Adrenal gland (tissue), 9 donors: ENCODE measurements at regions not wholly inside any gene's neighbourhood (a gene's known extent, or its start where the extent isn't known, plus 50 kb on each side); places are given as distances from the start of the nearest gene placed in this dataset.

ENCODE experiments used
- DNase-seq, 7 donors: peaks; one replicate each; pipeline ENCODE4 v3.0.0-alpha.2; 2019 to 2020
- H3K27ac ChIP-seq, 5 donors: fragments of 200-600 bp; sonication (generic) in 4 of 5; 1 replicate in 3 of 5; 2 replicates in 2 of 5; pipeline versions ENCODE4 v1.5.1 to v1.8.0; 2016 to 2020; ENCODE audit warnings: mild to moderate bottlenecking in 1 of 5
- H3K27me3 ChIP-seq: fragments of 200-600 bp; 2 replicates; pipeline ENCODE4 v1.8.0; 2021
- H3K36me3 ChIP-seq, 2 donors: fragments of 200-600 bp; replicated peaks in 1 of 2; 1 replicate in 1 of 2; 2 replicates in 1 of 2; pipeline versions ENCODE4 v1.5.1 to v1.8.0; 2018 to 2022
- H3K4me1 ChIP-seq, 2 donors: fragments of 200-600 bp; replicated peaks in 1 of 2; 1 replicate in 1 of 2; 2 replicates in 1 of 2; pipeline versions ENCODE4 v1.5.1 to v1.8.0; 2018 to 2021
- H3K4me3 ChIP-seq, 4 donors: fragments of 200-600 bp; sonication (generic) in 3 of 4; one replicate each; pipeline ENCODE4 v1.5.1; 2016 to 2018
- H3K9me3 ChIP-seq, 3 donors: fragments of 200-600 bp; sonication (generic) in 1 of 3; replicated peaks in 1 of 3; 1 replicate in 2 of 3; 2 replicates in 1 of 3; pipeline versions ENCODE4 v1.5.1 to v1.8.0; 2016 to 2021
- CTCF ChIP-seq, 6 experiments: fragments of 450-650 bp in 4 of 6; fragments of 200-600 bp in 2 of 6; sonication (generic) in 1 of 6; IDR thresholded peaks; 1 replicate in 5 of 6; 2 replicates in 1 of 6; pipeline versions ENCODE4 v1.5.1 to v1.8.0; 2016 to 2021; ENCODE audit warnings: antibody characterized with exemption in 6 of 6, mild to moderate bottlenecking in 2 of 6, moderate library complexity in 1 of 6
- POLR2A ChIP-seq, 2 donors: fragments of 450-650 bp; IDR thresholded peaks; one replicate each; pipeline ENCODE4 v1.6.1; 2017; ENCODE audit warnings: antibody characterized with exemption in 2 of 2, mild to moderate bottlenecking in 2 of 2, moderate library complexity in 1 of 2
- WGBS, 4 donors: extraction: QIAGEN DNeasy Blood & Tissue Kit in 2 of 4; methylation state at CpG; one replicate each; pipeline versions ENCODE4 v1.1.5 to v1.1.7; 2013 to 2017; 5-methylcytosine and 5-hydroxymethylcytosine counted together
- intact Hi-C, 2 donors: fragments of 100-400 bp; cut with DNase I; formaldehyde crosslinking; loops; one replicate each; pipeline versions ENCODE4 v1.14.1 to v1.15.0; 2022 to 2023
- donor health status: healthy with polysubstance abuse.
- donor health status: Bipolar disorder and iron deficiency.
- donor health status: DM: yes; HTN: yes; CAD: no.
- donor health status: DM: no; HTN: no; CAD: no.
- donor health status: DM: no; HTN: no; CAD: no.

GRCh38 chr2:116098049-116098448 lies 1655.6 kb downstream of the DPP10 start:
- no peak overlapping the region for H3K27ac ChIP-seq
- TF ChIP-seq CTCF (IDR thresholded peaks at IDR 0.05) (no peak), POLR2A (IDR thresholded peaks at IDR 0.05) (no peak)
- H3K4me3 ChIP-seq: no peak overlapping the region
- 63 to 78% (median 73%) methylated on average over 5 of the region's 5 CpGs for WGBS, 4 donors
- H3K9me3 ChIP-seq: no peaks in the 10 kb centered on the region
- H3K36me3 ChIP-seq: no peaks in the 10 kb centered on the region
- intact Hi-C loops: no loop called here
- H3K27me3 ChIP-seq: no peaks in the 10 kb centered on the region
- DNase-seq: no peak
- no peaks in the 10 kb centered on the region for H3K4me1 ChIP-seq

GRCh38 chr2:116109471-116109870 lies 1667.0 kb downstream of the DPP10 start:
- H3K27me3 ChIP-seq: no peaks in the 10 kb centered on the region
- 46 to 72% (median 55%) methylated on average over 1 of the region's 1 CpG for WGBS, 4 donors
- intact Hi-C loops: no loop called here
- TF ChIP-seq CTCF (IDR thresholded peaks at IDR 0.05) (no peak), POLR2A (IDR thresholded peaks at IDR 0.05) (no peak)
- no peak overlapping the region for H3K4me3 ChIP-seq
- DNase-seq: no peak
- no peaks in the 10 kb centered on the region for H3K36me3 ChIP-seq
- no peaks in the 10 kb centered on the region for H3K4me1 ChIP-seq
- H3K9me3 ChIP-seq: no peaks in the 10 kb centered on the region
- no peak overlapping the region for H3K27ac ChIP-seq

- Histone ChIP-seq H3K4me1 (no peaks in the 10 kb centered on the region), H3K36me3 (no peaks in the 10 kb centered on the region)
- intact Hi-C loops: no loop called here
These were observed 1675.4 kb downstream of the DPP10 start for GRCh38 chr2:116117845-116118244.

GRCh38 chr2:116132833-116133232 lies 1681.7 kb upstream of the DDX18 start:
- no peak for DNase-seq
- TF ChIP-seq CTCF (IDR thresholded peaks at IDR 0.05) (no peak), POLR2A (IDR thresholded peaks at IDR 0.05) (no peak)
- intact Hi-C loops: no loop called here
- WGBS, 4 donors: 79 to 84% (median 81%) methylated on average over 10 of the region's 10 CpGs
- Histone ChIP-seq H3K4me1 (no peaks in the 10 kb centered on the region), H3K4me3 (no peak overlapping the region), H3K27me3 (no peaks in the 10 kb centered on the region), H3K36me3 (no peaks in the 10 kb centered on the region), H3K9me3 (no peaks in the 10 kb centered on the region), H3K27ac (no peak overlapping the region)

More at GRCh38 chr2:116117845-116118244, 1675.4 kb downstream of the DPP10 start:
- no peak for DNase-seq
- 62 to 80% (median 71%) methylated on average over 1 of the region's 1 CpG for WGBS, 4 donors
- H3K27me3 ChIP-seq: no peaks in the 10 kb centered on the region
- H3K4me3 ChIP-seq: no peak overlapping the region
- no peak overlapping the region for H3K27ac ChIP-seq
- no peaks in the 10 kb centered on the region for H3K9me3 ChIP-seq
- TF ChIP-seq CTCF (IDR thresholded peaks at IDR 0.05): no peak
- TF ChIP-seq POLR2A (IDR thresholded peaks at IDR 0.05): no peak
